Umbilical cord (tissue), 1 donor: ENCODE measurements at regions not wholly inside any gene's neighbourhood (a gene's known extent, or its start where the extent isn't known, plus 50 kb on each side); places are given as distances from the start of the nearest gene placed in this dataset.

ENCODE experiments used
- DNase-seq: peaks from one replicate; pipeline ENCODE4 v3.0.0-alpha.2; 2015; ENCODE audit warnings: low spot score

DNA sequence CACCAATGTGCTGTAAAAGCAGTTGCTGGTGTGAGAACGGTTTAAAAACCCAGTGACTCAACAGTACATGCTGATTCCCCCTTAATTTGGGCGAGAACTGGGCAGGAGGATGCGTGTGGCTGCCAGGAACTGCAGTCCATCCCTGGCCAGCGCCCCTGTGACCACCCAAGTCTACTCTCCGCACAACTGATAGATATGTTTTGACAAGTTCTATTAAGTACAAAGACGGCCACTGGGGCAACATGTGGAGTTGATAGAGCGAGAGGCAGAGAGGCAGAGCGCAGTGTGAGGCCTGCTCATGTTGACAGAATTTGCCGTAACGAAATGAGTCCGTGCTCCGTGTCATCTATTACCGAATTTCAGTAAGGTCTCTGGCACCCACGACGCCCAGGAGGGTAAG lies 855.0 kb downstream of the BCL11B start:
- DNase-seq, result no peak

GRCh38 chr14:98428483-98428994 lies 843.5 kb downstream of the BCL11B start:
- no peak for DNase-seq

- DNase-seq, result no peak
Observed at GRCh38 chr14:98433436-98433835, 838.6 kb downstream of the BCL11B start.

- DNase-seq, result no peak
Observed at GRCh38 chr14:98437113-98437512, 834.9 kb downstream of the BCL11B start.

DNA sequence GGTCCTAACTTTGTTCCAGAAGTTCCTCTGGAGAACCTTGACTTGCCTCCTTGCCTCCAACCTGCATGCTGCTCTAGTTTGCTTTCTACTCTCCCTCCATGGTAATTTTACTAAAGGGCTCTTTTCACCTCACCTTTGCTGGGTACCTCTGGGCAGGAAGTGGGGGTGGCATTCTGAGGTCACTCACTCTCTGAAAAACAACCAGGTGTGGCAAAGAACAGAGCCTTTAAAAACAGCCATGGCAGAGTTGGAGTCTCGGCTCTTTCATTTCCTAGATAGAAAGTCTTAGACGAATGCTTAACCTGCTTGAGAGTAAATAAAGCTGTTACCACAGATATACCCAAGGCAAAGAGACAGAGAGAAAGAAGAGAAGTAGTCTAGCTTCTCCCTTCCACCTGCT lies 827.9 kb downstream of the BCL11B start:
- DNase-seq, result no peak

- DNase-seq, result no peak
Observed at GRCh38 chr14:98445718-98446117, 826.3 kb downstream of the BCL11B start.

DNA sequence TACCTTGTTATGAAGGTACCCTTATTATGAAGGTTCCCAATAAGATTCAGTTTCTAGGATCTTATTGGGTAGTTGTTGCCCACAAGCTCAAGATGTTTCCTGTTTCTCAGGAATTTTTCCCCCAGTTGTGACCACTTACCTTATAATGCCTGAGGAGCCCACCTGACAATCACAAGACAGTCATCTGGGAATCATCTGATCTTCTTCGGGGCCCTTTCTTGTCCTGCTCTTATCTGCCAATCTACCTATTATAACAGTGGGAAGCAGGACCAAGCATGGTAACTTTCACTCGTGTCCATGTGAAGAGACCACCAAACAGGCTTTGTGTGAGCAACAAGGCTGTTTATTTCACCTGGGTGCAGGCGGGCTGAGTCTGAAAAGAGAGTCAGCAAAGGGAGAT lies 825.5 kb downstream of the BCL11B start:
- no peak for DNase-seq

DNA sequence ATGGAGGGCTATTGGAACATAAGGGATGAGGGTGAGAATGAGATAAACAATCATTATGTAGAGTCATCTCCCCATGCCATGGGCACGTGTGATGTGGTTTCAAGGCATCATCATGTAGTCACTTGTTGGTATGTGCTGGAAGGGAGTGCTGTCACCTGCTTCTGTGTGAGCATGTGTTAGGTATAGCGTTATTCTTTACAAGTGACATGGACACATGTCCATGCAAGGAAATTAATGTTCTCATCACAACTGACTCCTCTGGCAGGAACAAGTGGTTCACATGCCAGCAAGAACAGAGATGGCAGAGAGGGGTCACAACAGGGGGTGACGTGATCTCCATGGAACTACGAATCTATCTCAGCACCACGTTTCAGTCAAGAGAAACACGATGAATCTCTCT lies 815.8 kb downstream of the BCL11B start:
- no peak for DNase-seq

DNA sequence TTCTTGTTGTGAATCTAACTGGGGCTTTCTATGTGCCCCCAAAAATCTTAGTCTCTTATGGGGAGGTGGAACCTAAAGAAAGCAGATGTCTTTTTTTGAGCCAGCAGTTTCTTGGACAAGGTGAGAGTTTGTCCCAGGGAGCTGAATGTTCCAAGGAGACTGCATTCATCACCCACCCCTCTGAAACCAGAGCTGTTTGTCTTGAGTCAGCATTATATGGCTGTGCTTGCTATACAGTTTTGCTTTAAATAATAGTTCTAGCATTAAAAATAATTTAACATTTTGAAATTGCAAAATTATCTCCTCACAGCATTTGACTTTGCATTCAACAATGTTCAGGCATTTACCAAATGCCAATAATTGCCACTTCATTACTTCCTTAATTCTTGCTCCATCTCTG lies 813.3 kb downstream of the BCL11B start:
- no peak for DNase-seq

DNA sequence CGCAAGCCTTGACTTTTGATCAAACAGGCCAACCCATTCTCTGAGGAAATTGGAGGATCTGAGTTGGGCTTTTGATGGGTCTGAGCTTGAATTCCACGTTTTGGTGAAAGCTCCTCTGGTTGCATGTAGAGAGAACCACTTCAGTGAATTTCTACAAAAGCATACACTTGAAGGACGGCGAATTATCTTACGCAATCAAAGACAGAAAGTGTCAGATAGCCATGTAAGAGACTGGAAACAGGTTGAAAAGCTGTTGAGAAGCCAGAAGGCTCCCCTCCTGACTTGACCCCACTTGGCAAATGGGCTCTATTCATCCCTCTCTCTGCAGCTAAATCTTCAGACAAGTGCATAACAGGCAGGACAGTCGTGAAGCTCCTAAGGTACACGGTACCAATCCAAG lies 809.1 kb downstream of the BCL11B start:
- DNase-seq, result no peak

- DNase-seq, result peak; percentile 3
Observed at GRCh38 chr14:98466807-98467206, 805.2 kb downstream of the BCL11B start.

DNA sequence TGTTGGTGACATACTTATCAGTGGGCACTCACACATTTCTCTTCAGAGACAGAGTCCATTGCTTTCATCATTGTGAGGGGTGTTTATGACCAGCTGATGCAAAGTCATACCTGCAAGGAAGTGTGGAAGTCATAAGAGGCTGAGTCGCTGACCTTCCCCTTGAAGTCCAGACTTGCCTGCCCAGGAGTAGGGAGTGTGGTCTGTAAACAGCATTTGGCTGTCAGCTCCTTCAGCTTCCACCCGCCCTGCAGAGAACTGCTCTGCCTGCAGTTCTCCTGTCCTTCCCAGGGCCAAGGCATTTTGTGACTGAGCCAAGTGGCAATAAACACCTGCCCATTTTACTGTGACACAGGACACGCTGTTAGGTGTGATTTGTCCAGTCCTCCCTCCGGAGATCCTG lies 801.3 kb downstream of the BCL11B start:
- DNase-seq, result no peak

- DNase-seq, result peak; percentile 2
Observed at GRCh38 chr14:98474900-98475299, 797.1 kb downstream of the BCL11B start.

DNA sequence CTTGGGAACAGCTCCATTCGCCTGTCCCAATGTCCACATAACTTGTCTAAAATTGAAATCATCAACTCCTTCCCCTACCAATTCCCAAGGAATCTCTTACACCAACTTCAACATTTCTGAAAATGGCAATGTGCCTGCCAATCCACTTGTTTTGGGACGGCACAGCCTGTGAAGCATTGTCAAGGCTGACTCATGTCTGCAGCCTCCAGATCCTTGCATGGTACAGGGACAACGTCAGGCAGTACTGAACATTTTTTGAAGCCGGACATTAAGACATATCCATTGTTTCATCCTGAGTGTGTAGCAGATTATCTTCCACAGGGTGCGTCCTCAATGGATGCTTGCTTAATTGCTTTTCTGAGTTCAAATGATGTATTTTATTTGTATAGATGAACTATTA lies 794.1 kb downstream of the BCL11B start:
- DNase-seq, result no peak

DNA sequence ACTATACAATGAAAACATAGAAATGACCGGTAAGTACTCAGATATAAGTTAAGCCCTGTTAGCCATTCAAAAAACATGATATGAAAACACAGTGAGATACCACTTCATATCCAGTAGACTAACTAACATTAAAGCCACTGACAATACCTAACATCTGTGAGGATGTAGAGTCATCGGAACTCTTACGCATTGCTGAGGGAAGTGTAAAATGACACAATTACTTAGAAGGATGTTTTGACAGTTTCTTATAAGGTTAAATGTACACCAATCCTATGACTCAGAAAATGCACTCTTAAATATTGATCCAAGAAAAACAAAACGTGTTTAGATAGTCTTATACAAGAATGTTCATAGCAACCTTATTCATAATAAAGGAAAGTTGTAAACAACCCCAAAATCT lies 782.9 kb downstream of the BCL11B start:
- DNase-seq, result no peak

- DNase-seq, result no peak
Observed at GRCh38 chr14:98494582-98494981, 777.4 kb downstream of the BCL11B start.

DNA sequence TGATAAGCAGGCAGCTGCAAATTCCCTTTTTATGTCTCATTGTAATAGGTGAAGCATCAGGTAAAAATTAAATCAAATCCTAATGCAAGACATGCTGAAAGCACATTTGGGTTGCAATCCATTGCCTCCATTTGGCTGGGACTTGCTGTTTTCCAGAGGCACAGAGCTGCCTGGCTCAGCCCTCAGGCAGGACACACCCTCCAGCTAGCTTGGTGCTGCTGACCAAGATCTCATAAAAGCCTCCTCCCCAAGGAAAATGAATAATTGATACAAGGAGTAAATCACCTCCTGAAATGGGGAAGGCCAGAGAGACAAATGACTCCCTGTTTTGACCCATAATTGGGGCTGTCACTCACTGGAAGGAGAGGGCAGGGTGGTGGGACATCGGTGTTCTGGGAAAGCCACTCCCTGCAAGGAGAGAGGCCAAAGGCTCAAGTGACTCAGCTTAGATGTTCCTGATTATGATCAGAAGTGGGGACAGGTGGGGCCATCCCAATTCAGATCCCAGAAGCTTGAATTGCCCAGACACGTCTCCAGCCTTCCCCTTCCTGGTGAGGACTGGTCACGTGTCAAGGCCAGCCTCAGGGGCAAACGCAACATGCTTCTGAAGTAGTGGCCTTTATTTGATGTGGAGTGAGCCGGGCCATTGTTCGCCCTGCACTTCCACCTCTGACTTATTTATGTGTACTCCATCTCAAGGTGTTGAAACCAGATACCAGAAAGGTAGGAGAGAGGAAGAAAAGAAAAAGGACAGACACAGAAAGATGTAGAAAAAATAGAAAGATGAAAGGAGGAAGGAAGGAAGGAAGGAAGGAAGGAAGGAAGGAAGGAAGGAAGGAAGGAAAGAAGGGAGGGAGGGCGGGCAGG lies 773.7 kb downstream of the BCL11B start:
- DNase-seq, result no peak

GRCh38 chr14:98501335-98501734 lies 770.7 kb downstream of the BCL11B start:
- no peak for DNase-seq

DNA sequence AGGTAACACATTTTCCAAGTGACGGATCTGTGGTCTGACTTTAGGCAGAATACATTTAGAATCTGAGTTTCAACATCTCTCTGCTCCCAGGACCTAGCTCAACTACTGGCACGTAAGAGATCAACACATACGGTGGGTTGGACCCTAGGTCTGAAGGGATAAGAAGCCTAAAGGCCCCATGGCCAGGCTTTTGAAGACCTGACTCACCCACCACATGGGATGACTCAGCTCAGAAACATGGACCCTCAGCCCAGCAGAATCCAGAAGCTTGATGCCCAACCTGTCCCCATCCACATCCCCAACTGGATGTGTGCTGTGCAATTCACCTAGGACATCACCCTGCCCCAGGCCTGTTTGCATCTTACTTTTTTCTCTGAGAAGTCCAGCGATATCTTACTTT lies 770.2 kb downstream of the BCL11B start:
- DNase-seq, result no peak

GRCh38 chr14:98503086-98503815 lies 768.7 kb downstream of the BCL11B start:
- DNase-seq, result no peak

DNA sequence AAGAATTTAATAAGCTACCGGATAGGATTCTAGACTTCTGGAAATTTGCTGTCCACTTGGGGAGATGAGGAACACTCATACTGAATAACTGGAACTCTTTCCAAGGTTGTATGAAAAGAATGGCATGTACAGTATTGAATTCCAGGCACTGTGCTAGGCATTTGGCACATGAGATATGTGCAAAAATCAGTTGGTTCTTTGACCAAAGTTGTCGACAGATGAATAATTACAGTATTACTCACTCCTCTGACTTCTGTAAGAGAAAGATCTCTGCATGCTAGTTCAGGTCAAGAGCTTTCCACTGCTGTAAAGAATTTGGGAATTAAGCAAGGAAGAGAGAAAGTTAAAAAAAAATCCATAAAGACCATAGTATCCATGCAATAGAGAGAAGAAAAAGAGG lies 764.7 kb downstream of the BCL11B start:
- DNase-seq, result no peak

DNA sequence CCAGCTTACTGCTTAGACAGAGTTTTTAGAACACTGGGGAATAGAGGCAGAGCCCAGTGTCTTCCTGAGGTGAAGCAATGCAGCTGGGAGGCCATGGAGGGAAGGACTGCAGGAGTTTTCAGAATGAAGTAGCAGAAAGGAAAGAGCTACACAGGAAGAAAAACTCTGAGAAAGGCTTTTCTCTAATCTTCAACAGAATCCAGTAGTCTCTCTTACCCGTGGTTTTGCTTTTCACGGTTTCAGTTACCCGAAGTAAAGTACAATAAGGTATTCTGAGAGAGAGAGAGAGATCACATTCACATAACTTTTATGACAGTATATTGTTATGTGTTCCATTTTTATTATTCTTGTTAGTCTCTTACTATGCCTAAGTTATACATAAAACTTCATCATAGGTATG lies 761.6 kb downstream of the BCL11B start:
- DNase-seq, result no peak
